Naive thymus-derived CD4-positive, alpha-beta T cell (primary cell): ENCODE measurements at regions not wholly inside any gene's neighbourhood (a gene's known extent, or its start where the extent isn't known, plus 50 kb on each side); places are given as distances from the start of the nearest gene placed in this dataset.

Experiments
- ATAC-seq: fragments of 150-1000 bp; cut with Tn5 transposase; 2 replicates; pipeline ENCODE4 v1.10.0; 2021; ENCODE audit warnings: mild to moderate bottlenecking, moderate library complexity
- CTCF ChIA-PET: fragments of 350-600 bp; sonication (Branson Sonifier 250); formaldehyde crosslinking; loops from one replicate; lab custom pipeline; 2021; ENCODE audit warnings: antibody characterized with exemption; lab: Charles Lee
- POLR2A ChIA-PET: fragments of 350-600 bp; sonication (Branson Sonifier 250); formaldehyde crosslinking; loops from one replicate; lab custom pipeline; 2021; ENCODE audit warnings: antibody characterized with exemption, inconsistent platforms; lab: Charles Lee
- DNase-seq, 9 donors: peaks; one replicate each; pipeline versions ENCODE4 v3.0.0 to v3.0.0-alpha.2; 2020 to 2022; ENCODE audit warnings: mixed read lengths in 1 of 9
- H3K27ac ChIP-seq: one replicate; pipeline ENCODE4 v1.7.0; 2013; ENCODE audit warnings: mild to moderate bottlenecking, low read depth, low read length, moderate library complexity
- H3K27me3 ChIP-seq, 2 donors: one replicate each; pipeline ENCODE4 v1.7.0; 2013; ENCODE audit warnings: low read length in 2 of 2, mild to moderate bottlenecking in 2 of 2, moderate library complexity in 2 of 2; ENCODE audit not compliant: control insufficient read depth in 2 of 2, insufficient read depth in 2 of 2
- H3K36me3 ChIP-seq, 3 experiments: 1 replicate in 2 of 3; 2 replicates in 1 of 3; pipeline ENCODE4 v1.7.0; 2013; ENCODE audit warnings: low read length in 3 of 3, mild to moderate bottlenecking in 3 of 3, moderate library complexity in 1 of 3; ENCODE audit not compliant: insufficient read depth in 3 of 3, control insufficient read depth in 2 of 3
- H3K4me1 ChIP-seq, 2 donors: one replicate each; pipeline ENCODE4 v1.7.0; 2013; ENCODE audit warnings: low read length in 2 of 2, mild to moderate bottlenecking in 2 of 2, moderate library complexity in 1 of 2; ENCODE audit not compliant: control insufficient read depth in 2 of 2, insufficient read depth in 2 of 2
- H3K4me3 ChIP-seq: 2 replicates; pipeline ENCODE4 v1.7.0; 2013; ENCODE audit warnings: mild to moderate bottlenecking, low read length
- H3K9me3 ChIP-seq, 3 experiments: 1 replicate in 2 of 3; 2 replicates in 1 of 3; pipeline ENCODE4 v1.7.0; 2013; ENCODE audit warnings: low read length in 3 of 3; ENCODE audit not compliant: control insufficient read depth in 2 of 3
- H3K27ac Mint-ChIP-seq, 9 donors: one replicate each; pipeline ENCODE4 v1.8.0; 2020 to 2022; ENCODE audit warnings: mixed read lengths in 9 of 9, mild to moderate bottlenecking in 8 of 9, moderate library complexity in 5 of 9, inconsistent platforms in 2 of 9
- H3K27me3 Mint-ChIP-seq, 5 donors: one replicate each; pipeline ENCODE4 v1.8.0; 2021 to 2022; ENCODE audit warnings: mixed read lengths in 5 of 5, mild to moderate bottlenecking in 1 of 5
- H3K36me3 Mint-ChIP-seq, 5 donors: one replicate each; pipeline ENCODE4 v1.8.0; 2020 to 2022; ENCODE audit warnings: mixed read lengths in 5 of 5, mild to moderate bottlenecking in 3 of 5, inconsistent platforms in 1 of 5
- H3K4me1 Mint-ChIP-seq, 7 donors: one replicate each; pipeline ENCODE4 v1.8.0; 2020 to 2022; ENCODE audit warnings: mixed read lengths in 7 of 7, mild to moderate bottlenecking in 3 of 7, inconsistent platforms in 1 of 7
- H3K4me3 Mint-ChIP-seq, 10 donors: one replicate each; pipeline ENCODE4 v1.8.0; 2020 to 2022; ENCODE audit warnings: mild to moderate bottlenecking in 10 of 10, mixed read lengths in 10 of 10, moderate library complexity in 6 of 10, inconsistent platforms in 2 of 10
- H3K9me3 Mint-ChIP-seq, 11 donors: one replicate each; pipeline ENCODE4 v1.8.0; 2020 to 2022; ENCODE audit warnings: mixed read lengths in 11 of 11, mild to moderate bottlenecking in 4 of 11, inconsistent platforms in 1 of 11, moderate library complexity in 1 of 11
- intact Hi-C, 2 donors: fragments of 100-400 bp; cut with micrococcal nuclease; formaldehyde crosslinking; loops; one replicate each; pipeline ENCODE4 v1.15.1; 2023

- CTCF ChIA-PET: no interaction called here
- ATAC-seq (no peak), DNase-seq (no peak)
- no peak overlapping the region for H3K27ac ChIP-seq
- POLR2A ChIA-PET: no interaction called here
- H3K36me3 Mint-ChIP-seq: no peaks in the 10 kb centered on the region
- no peak overlapping the region for H3K4me3 Mint-ChIP-seq
- H3K36me3 ChIP-seq: no peaks in the 10 kb centered on the region
- no peaks in the 10 kb centered on the region for H3K4me1 Mint-ChIP-seq
- no peak overlapping the region for H3K4me3 ChIP-seq
- H3K9me3 ChIP-seq: no peaks in the 10 kb centered on the region
- no peak overlapping the region for H3K27ac Mint-ChIP-seq
- intact Hi-C loops: no loop called here
- H3K4me1 ChIP-seq: no peaks in the 10 kb centered on the region
- peaks cover 0 to 12% (median 3%) of the 10 kb centered on the region in 11 donors for H3K9me3 Mint-ChIP-seq
- H3K27me3 Mint-ChIP-seq: peaks cover 0 to 4% (median 0%) of the 10 kb centered on the region in 5 donors
- no peaks in the 10 kb centered on the region for H3K27me3 ChIP-seq
Measured at GRCh38 chr5:3265131-3265885, 330.3 kb upstream of the IRX1 start.

- Mint-ChIP-seq H3K9me3 (peaks cover 0 to 16% (median 2%) of the 10 kb centered on the region in 11 donors), H3K27me3 (no peaks in the 10 kb centered on the region), H3K27ac (no peak overlapping the region), H3K36me3 (no peaks in the 10 kb centered on the region), H3K4me1 (no peaks in the 10 kb centered on the region), H3K4me3 (no peak overlapping the region)
- no peak for ATAC-seq
- POLR2A ChIA-PET: no interaction called here
- Histone ChIP-seq H3K36me3 (no peaks in the 10 kb centered on the region), H3K27me3 (no peaks in the 10 kb centered on the region), H3K4me3 (no peak overlapping the region), H3K9me3 (no peaks in the 10 kb centered on the region), H3K4me1 (no peaks in the 10 kb centered on the region), H3K27ac (no peak overlapping the region)
- DNase-seq: no peak
- CTCF ChIA-PET: no interaction called here
- intact Hi-C loops: no loop called here
Measured at GRCh38 chr5:3262451-3262850, 333.2 kb upstream of the IRX1 start.

GRCh38 chr5:3261081-3261480, 334.6 kb upstream of the IRX1 start:
- DNase-seq: no peak
- no peak for ATAC-seq
- H3K27ac Mint-ChIP-seq: no peak overlapping the region
- ChIA-PET CTCF (no interaction called here), POLR2A (no interaction called here)
- Histone ChIP-seq H3K4me1 (no peaks in the 10 kb centered on the region), H3K9me3 (no peaks in the 10 kb centered on the region), H3K27ac (no peak overlapping the region), H3K36me3 (no peaks in the 10 kb centered on the region), H3K4me3 (no peak overlapping the region), H3K27me3 (no peaks in the 10 kb centered on the region)
- no peaks in the 10 kb centered on the region for H3K27me3 Mint-ChIP-seq
- H3K36me3 Mint-ChIP-seq: no peaks in the 10 kb centered on the region
- no peaks in the 10 kb centered on the region for H3K4me1 Mint-ChIP-seq
- H3K4me3 Mint-ChIP-seq: no peak overlapping the region
- intact Hi-C loops: no loop called here
- peaks cover 0 to 16% (median 2%) of the 10 kb centered on the region in 11 donors for H3K9me3 Mint-ChIP-seq

- intact Hi-C loops: no loop called here
- Mint-ChIP-seq H3K36me3 (no peaks in the 10 kb centered on the region), H3K27me3 (no peaks in the 10 kb centered on the region), H3K27ac (no peak overlapping the region), H3K4me3 (no peak overlapping the region), H3K4me1 (no peaks in the 10 kb centered on the region), H3K9me3 (peaks cover 0 to 16% (median 2%) of the 10 kb centered on the region in 11 donors)
- no peak overlapping the region for H3K4me3 ChIP-seq
- no peak for ATAC-seq
- no peaks in the 10 kb centered on the region for H3K36me3 ChIP-seq
- no peaks in the 10 kb centered on the region for H3K9me3 ChIP-seq
- no peaks in the 10 kb centered on the region for H3K27me3 ChIP-seq
- no peak for DNase-seq
- POLR2A ChIA-PET: no interaction called here
- H3K27ac ChIP-seq: no peak overlapping the region
- CTCF ChIA-PET: no interaction called here
- H3K4me1 ChIP-seq: no peaks in the 10 kb centered on the region
Measured at GRCh38 chr5:3258050-3258449, 337.6 kb upstream of the IRX1 start.

GRCh38 chr5:3252235-3252634, 343.4 kb upstream of the IRX1 start:
- H3K27me3 Mint-ChIP-seq: peaks cover 0 to 17% (median 9%) of the 10 kb centered on the region in 5 donors
- no peak overlapping the region for H3K4me3 ChIP-seq
- no peaks in the 10 kb centered on the region for H3K27me3 ChIP-seq
- intact Hi-C loops: no loop called here
- no peaks in the 10 kb centered on the region for H3K4me1 Mint-ChIP-seq
- H3K4me3 Mint-ChIP-seq: no peak overlapping the region
- no peak overlapping the region for H3K27ac ChIP-seq
- ChIA-PET CTCF (no interaction called here), POLR2A (no interaction called here)
- no peak for ATAC-seq
- no peaks in the 10 kb centered on the region for H3K4me1 ChIP-seq
- no peak overlapping the region for H3K27ac Mint-ChIP-seq
- H3K9me3 Mint-ChIP-seq: peaks cover 0 to 22% (median 5%) of the 10 kb centered on the region in 11 donors
- H3K36me3 ChIP-seq: no peaks in the 10 kb centered on the region
- DNase-seq: no peak
- H3K9me3 ChIP-seq: no peaks in the 10 kb centered on the region
- H3K36me3 Mint-ChIP-seq: peaks cover 0 to 4% (median 0%) of the 10 kb centered on the region in 5 donors

GRCh38 chr5:3251784-3252183, 343.8 kb upstream of the IRX1 start:
- Mint-ChIP-seq H3K36me3 (peaks cover 0 to 4% (median 0%) of the 10 kb centered on the region in 5 donors), H3K4me1 (no peaks in the 10 kb centered on the region), H3K4me3 (no peak overlapping the region), H3K9me3 (peaks cover 0 to 22% (median 5%) of the 10 kb centered on the region in 11 donors), H3K27ac (no peak overlapping the region), H3K27me3 (peaks cover 0 to 17% (median 9%) of the 10 kb centered on the region in 5 donors)
- Histone ChIP-seq H3K27ac (no peak overlapping the region), H3K27me3 (no peaks in the 10 kb centered on the region), H3K9me3 (no peaks in the 10 kb centered on the region), H3K4me3 (no peak overlapping the region), H3K4me1 (no peaks in the 10 kb centered on the region), H3K36me3 (no peaks in the 10 kb centered on the region)
- ChIA-PET POLR2A (no interaction called here), CTCF (no interaction called here)
- ATAC-seq (no peak), DNase-seq (no peak)
- intact Hi-C loops: no loop called here

GRCh38 chr5:3249401-3249800, 346.2 kb upstream of the IRX1 start:
- H3K4me3 Mint-ChIP-seq: no peak overlapping the region
- peaks cover 0 to 22% (median 5%) of the 10 kb centered on the region in 11 donors for H3K9me3 Mint-ChIP-seq

More at GRCh38 chr5:3249401-3249800, 346.2 kb upstream of the IRX1 start:
- Histone ChIP-seq H3K4me1 (no peaks in the 10 kb centered on the region), H3K27ac (no peak overlapping the region), H3K36me3 (no peaks in the 10 kb centered on the region), H3K27me3 (no peaks in the 10 kb centered on the region), H3K4me3 (no peak overlapping the region), H3K9me3 (no peaks in the 10 kb centered on the region)
- ChIA-PET CTCF (no interaction called here), POLR2A (no interaction called here)
- Mint-ChIP-seq H3K27me3 (peaks cover 0 to 17% (median 9%) of the 10 kb centered on the region in 5 donors), H3K36me3 (peaks cover 0 to 4% (median 0%) of the 10 kb centered on the region in 5 donors), H3K4me1 (no peaks in the 10 kb centered on the region), H3K27ac (no peak overlapping the region)
- intact Hi-C loops: no loop called here
- ATAC-seq (no peak), DNase-seq (no peak)
